ENCODE measurements at regions not wholly inside any gene's neighbourhood (a gene's known extent, or its start where the extent isn't known, plus 50 kb on each side); places are given as distances from the start of the nearest gene placed in this dataset.

DNA sequence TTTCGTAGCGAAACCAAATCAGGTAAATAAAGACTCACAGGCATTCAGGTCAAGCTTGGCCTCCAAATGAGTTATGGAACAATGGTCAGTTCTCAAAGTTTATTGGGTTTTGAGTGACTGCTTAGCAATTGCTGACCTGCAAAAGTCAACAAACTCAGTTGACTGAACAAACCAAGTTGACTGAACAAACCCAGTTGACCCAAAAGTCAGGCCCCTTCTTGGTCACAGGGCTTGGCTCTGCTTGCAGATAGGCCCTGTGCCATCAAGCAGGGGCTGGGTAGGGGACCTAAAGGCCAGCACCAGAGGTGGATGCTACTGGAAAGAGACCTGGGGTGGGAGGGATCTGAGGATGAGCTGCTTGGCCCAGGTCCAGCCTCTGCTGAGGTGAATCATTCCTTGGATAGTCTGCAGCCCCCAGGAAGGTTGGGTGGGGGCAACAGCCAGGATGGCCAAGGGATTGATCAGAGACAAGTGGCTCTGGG lies 64.6 kb downstream of the GADD45G start:
- Histone ChIP-seq H3K9me2 (ENCODE audit: low read depth, low read length) (no peaks in the 10 kb centered on the region), H3K4me1 (ENCODE audit: insufficient read depth, low read length, severe bottlenecking) (no peaks in the 10 kb centered on the region), H3F3A (ENCODE audit: insufficient read depth, low read length) (no peaks in the 10 kb centered on the region)

DNA sequence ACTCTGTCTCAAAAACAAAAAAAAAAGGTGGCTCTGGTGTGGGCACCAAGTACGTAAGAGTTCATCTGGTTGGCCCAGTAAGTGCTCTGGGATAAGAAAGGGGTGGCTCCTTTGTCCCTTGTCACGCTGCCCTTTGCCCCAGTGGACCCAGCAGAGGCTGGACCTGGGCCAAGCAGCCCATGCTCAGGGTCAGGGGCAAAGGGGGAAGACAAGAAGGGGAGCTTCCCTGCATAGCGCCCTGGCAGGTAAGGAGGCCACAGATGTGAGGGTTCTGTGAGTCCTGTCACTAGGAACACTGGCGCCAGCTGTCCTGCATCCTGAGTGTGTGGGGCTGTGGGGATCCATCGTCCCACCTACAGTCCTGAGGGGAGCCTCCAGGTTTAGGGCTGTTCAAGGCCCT lies 65.3 kb downstream of the GADD45G start:
- H3K4me2 ChIP-seq (ENCODE audit: low read length) = no peak overlapping the region
- no peak overlapping the region for H3K27ac ChIP-seq (ENCODE audit: low read depth, low read length, poor library complexity, severe bottlenecking)
- no peaks in the 10 kb centered on the region for H4K20me1 ChIP-seq (ENCODE audit: insufficient read depth, low read length)
- H2AFZ ChIP-seq (ENCODE audit: low read length) = no peak overlapping the region
- H3K4me3 ChIP-seq (ENCODE audit: low read depth, low read length, poor library complexity, severe bottlenecking) = no peak overlapping the region
- no peaks in the 10 kb centered on the region for H3F3A ChIP-seq (ENCODE audit: insufficient read depth, low read length)
- no peaks in the 10 kb centered on the region for H3K27me3 ChIP-seq (ENCODE audit: insufficient read depth, low read length)
- no peaks in the 10 kb centered on the region for H3K36me3 ChIP-seq (ENCODE audit: insufficient read depth, low read length)
- H3K4me1 ChIP-seq (ENCODE audit: insufficient read depth, low read length, severe bottlenecking) = no peaks in the 10 kb centered on the region
- TF ChIP-seq, protein P1, sequence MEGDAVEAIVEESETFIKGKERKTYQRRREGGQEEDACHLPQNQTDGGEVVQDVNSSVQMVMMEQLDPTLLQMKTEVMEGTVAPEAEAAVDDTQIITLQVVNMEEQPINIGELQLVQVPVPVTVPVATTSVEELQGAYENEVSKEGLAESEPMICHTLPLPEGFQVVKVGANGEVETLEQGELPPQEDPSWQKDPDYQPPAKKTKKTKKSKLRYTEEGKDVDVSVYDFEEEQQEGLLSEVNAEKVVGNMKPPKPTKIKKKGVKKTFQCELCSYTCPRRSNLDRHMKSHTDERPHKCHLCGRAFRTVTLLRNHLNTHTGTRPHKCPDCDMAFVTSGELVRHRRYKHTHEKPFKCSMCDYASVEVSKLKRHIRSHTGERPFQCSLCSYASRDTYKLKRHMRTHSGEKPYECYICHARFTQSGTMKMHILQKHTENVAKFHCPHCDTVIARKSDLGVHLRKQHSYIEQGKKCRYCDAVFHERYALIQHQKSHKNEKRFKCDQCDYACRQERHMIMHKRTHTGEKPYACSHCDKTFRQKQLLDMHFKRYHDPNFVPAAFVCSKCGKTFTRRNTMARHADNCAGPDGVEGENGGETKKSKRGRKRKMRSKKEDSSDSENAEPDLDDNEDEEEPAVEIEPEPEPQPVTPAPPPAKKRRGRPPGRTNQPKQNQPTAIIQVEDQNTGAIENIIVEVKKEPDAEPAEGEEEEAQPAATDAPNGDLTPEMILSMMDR (IDR thresholded peaks at IDR 0.05; ENCODE audit: low read length) = no peak
- TF ChIP-seq EZH2 (IDR thresholded peaks at IDR 0.05; ENCODE audit: borderline replicate concordance, low read length) = no peak
- H3K79me2 ChIP-seq (ENCODE audit: insufficient read depth, low read length) = no peaks in the 10 kb centered on the region
- H3K9ac ChIP-seq (ENCODE audit: low read length) = no peak overlapping the region
- H3K9me3 ChIP-seq (ENCODE audit: low read length) = no peaks in the 10 kb centered on the region
- H3K9me2 ChIP-seq (ENCODE audit: low read depth, low read length) = no peaks in the 10 kb centered on the region

More for the DNA sequence above, 64.6 kb downstream of the GADD45G start:
- no peak overlapping the region for H3K4me2 ChIP-seq (ENCODE audit: low read length)
- TF ChIP-seq, protein P1 (IDR thresholded peaks at IDR 0.05; ENCODE audit: low read length) = no peak
- no peak for TF ChIP-seq EZH2 (IDR thresholded peaks at IDR 0.05; ENCODE audit: borderline replicate concordance, low read length)
- no peaks in the 10 kb centered on the region for H3K79me2 ChIP-seq (ENCODE audit: insufficient read depth, low read length)
- no peak overlapping the region for H3K27ac ChIP-seq (ENCODE audit: low read depth, low read length, poor library complexity, severe bottlenecking)
- no peaks in the 10 kb centered on the region for H4K20me1 ChIP-seq (ENCODE audit: insufficient read depth, low read length)
- no peak overlapping the region for H2AFZ ChIP-seq (ENCODE audit: low read length)
- H3K9me3 ChIP-seq (ENCODE audit: low read length) = no peaks in the 10 kb centered on the region
- no peaks in the 10 kb centered on the region for H3K27me3 ChIP-seq (ENCODE audit: insufficient read depth, low read length)
- H3K4me3 ChIP-seq (ENCODE audit: low read depth, low read length, poor library complexity, severe bottlenecking) = no peak overlapping the region
- no peak overlapping the region for H3K9ac ChIP-seq (ENCODE audit: low read length)
- H3K36me3 ChIP-seq (ENCODE audit: insufficient read depth, low read length) = no peaks in the 10 kb centered on the region

GRCh38 chr9:89670801-89671434 lies 66.1 kb downstream of the GADD45G start:
- no peaks in the 10 kb centered on the region for H3F3A ChIP-seq (ENCODE audit: insufficient read depth, low read length)
- H3K36me3 ChIP-seq (ENCODE audit: insufficient read depth, low read length) = no peaks in the 10 kb centered on the region
- no peaks in the 10 kb centered on the region for H4K20me1 ChIP-seq (ENCODE audit: insufficient read depth, low read length)
- H3K27ac ChIP-seq (ENCODE audit: low read depth, low read length, poor library complexity, severe bottlenecking) = no peak overlapping the region
- H3K27me3 ChIP-seq (ENCODE audit: insufficient read depth, low read length) = no peaks in the 10 kb centered on the region
- H3K4me3 ChIP-seq (ENCODE audit: low read depth, low read length, poor library complexity, severe bottlenecking) = no peak overlapping the region
- no peaks in the 10 kb centered on the region for H3K9me2 ChIP-seq (ENCODE audit: low read depth, low read length)
- no peak overlapping the region for H3K4me2 ChIP-seq (ENCODE audit: low read length)
- no peaks in the 10 kb centered on the region for H3K79me2 ChIP-seq (ENCODE audit: insufficient read depth, low read length)
- TF ChIP-seq, protein P1 (IDR thresholded peaks at IDR 0.05; ENCODE audit: low read length) = no peak
- TF ChIP-seq EZH2 (IDR thresholded peaks at IDR 0.05; ENCODE audit: borderline replicate concordance, low read length) = no peak
- H3K4me1 ChIP-seq (ENCODE audit: insufficient read depth, low read length, severe bottlenecking) = no peaks in the 10 kb centered on the region
- H2AFZ ChIP-seq (ENCODE audit: low read length) = no peak overlapping the region
- no peak overlapping the region for H3K9ac ChIP-seq (ENCODE audit: low read length)
- H3K9me3 ChIP-seq (ENCODE audit: low read length) = no peaks in the 10 kb centered on the region

Measured in OCI-LY1 (cell line).